ENCODE measurements at regions not wholly inside any gene's neighbourhood (a gene's known extent, or its start where the extent isn't known, plus 50 kb on each side); places are given as distances from the start of the nearest gene placed in this dataset.
A peak's percentile ranks its signal among the peaks of the same experiment; 100 is the strongest.

DNA sequence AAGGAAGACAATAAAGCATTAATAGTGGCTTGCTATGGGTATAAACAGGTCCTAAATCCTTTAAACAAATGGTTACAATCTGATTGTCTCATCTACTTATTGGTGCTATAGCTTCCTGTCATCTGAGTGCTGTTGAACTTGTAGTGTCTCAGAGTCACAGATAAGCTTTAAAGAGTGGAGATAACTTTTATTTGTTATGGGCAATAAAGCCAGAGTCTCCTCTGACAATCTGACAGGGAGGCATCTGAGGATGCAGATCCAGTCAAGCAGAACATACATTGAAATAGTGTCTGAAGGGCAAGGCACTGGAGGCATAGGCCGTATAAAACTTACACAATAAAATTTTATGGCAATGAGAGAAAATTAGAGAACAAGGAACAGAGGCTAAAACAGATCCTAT, 1132.4 kb upstream of the CDH2 start:
- DNase-seq: no peak

GRCh38 chr18:29307982-29308381, 1131.1 kb upstream of the CDH2 start:
- no peak for DNase-seq

DNA sequence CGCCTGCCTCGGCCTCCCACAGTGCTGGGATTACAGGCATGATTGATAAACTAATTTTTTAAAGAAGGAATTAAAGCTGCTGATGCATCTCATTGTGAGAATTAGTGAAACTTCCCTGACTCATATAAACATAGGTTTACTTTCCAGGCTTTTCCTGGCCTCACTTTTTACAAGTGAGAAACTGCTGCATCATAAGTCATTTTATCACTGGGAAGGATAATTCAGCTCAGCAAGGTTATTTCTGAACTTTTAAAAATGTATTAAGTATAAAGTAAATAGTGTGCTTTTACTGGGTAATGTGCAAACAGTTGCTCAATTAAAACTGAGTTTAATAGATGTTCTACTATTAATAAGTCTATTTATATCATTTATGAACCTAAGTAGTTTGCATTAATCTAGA, 1130.3 kb upstream of the CDH2 start:
- no peak for DNase-seq

DNA sequence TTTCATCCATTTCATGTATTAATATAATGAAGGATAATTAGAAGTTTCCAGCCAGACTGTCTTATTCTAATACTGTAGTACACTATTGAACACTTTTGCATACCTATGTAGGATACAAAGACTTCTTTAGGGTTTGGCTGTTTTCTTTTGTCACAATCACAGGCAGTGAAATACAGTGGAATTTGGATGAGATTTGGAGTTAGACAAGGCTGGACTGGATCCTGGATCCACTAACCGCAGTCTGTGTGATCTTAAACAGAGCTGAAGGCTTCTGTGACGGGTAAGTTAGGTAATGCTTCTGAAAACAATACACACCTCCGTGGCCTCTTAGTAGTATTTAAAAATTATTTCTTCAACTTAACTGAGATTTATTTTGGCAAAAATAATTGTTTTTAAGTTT, 1128.6 kb upstream of the CDH2 start:
- no peak for DNase-seq

- no peak for DNase-seq
These were observed 1124.1 kb upstream of the CDH2 start for GRCh38 chr18:29301048-29301447.

GRCh38 chr18:29285471-29285870, 1108.5 kb upstream of the CDH2 start:
- DNase-seq: no peak

DNA sequence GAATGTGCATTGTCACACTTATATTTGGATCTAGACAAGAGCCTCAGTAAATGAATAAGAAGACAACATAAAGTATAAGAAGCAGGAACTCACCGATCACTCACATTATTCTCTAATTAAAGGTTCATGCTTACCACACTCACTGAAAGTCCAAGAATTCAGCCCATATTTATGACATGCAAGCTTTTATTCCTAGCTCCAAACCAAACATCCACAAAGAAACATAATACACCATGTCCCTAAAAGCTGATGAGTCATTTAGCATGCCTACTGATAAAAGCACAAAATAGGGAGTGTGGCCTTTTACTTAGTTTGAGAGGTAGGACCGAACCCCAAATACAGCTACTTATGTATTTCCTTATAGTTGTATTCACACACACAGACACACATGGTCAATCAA, 1094.6 kb upstream of the CDH2 start:
- DNase-seq: peak; percentile 5

GRCh38 chr18:29259838-29260237, 1082.9 kb upstream of the CDH2 start:
- peak; percentile 10 for DNase-seq

DNA sequence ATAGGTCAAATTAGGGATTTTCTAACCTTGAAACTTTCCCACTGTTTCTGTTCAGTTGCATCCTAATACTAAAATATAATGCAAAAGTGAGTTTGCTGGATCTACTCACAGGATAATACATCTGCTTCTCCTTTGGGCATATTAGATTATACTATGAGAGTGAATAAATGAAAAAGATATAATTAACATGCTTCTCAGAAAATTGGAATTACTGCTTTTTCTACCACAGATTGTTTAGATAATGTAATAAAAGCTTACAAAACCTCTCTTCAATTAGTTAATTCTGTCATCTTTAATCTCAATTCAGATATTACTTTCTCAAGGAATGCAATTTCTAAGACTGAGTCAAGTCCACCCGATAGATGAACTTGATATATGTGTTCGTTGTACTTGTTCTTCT, 1077.2 kb upstream of the CDH2 start:
- DNase-seq: no peak

DNA sequence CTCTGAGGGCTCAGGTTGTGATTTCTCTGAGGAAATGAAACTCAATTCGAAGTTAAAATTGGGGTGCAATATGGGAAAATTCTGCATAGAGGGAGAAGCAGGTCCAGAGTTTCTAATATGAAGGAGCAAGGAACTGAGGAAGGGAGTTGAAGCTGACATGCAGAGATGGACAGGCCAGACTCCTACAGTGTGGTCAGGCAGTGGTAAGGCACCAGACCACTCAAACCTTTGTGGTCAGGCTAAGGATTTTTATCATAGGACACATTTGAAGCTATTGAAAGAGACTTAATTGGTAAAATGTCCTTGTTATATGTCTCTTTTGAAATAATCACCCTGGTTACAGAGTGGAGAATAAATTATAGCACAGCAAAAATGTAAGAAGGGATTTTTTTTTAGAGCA, 1074.8 kb upstream of the CDH2 start:
- DNase-seq: no peak

- no peak for DNase-seq
These were observed 1073.9 kb upstream of the CDH2 start for GRCh38 chr18:29250843-29251242.

GRCh38 chr18:29250259-29250658, 1073.3 kb upstream of the CDH2 start:
- DNase-seq: no peak

- DNase-seq: no peak
These were observed 1071.9 kb upstream of the CDH2 start for GRCh38 chr18:29248805-29249204.

GRCh38 chr18:29241199-29241598, 1064.3 kb upstream of the CDH2 start:
- DNase-seq: no peak

GRCh38 chr18:29234751-29235150, 1057.8 kb upstream of the CDH2 start:
- DNase-seq: no peak

- DNase-seq: no peak
These were observed 1049.3 kb upstream of the CDH2 start for GRCh38 chr18:29226213-29226612.

- DNase-seq: no peak
These were observed 1048.4 kb upstream of the CDH2 start for GRCh38 chr18:29225351-29225750.

GRCh38 chr18:29218091-29218490, 1041.2 kb upstream of the CDH2 start:
- peak; percentile 79 for DNase-seq

DNA sequence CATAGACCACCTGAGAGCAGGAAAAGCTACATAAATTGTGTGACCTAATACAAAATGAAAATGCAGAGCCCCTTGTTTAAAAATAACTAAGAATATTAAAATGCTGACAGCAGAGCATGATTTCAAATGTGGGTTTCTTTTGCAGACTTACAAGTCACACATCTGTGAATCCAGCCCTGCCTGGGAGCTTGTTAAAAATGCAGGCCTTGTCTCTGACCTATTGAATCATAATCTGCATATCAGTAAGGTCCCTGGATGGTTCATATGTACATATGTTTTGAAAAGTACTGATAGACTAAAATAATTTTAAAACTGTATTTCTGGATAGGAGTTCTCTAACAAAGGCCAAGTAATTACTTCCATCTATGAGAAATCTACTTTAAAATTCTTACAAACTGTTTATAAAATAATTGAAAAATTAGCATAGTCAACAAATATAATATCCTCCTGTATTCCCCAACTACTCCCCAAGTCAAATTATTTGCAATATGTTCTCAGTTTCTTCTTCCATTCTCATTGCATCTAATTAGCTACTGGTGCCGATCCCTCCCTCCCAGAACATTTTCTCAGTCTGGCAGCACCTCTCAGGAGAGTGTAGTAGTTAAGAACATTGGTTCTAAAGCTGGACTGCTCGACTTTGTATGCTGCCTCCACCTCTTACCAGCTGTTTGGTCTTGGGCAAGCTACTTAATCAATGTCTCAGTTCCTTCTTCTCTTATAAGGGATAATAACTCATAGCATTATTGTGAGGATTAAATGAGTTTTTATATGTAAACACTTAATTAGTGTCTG, 1040.4 kb upstream of the CDH2 start:
- DNase-seq: peak; percentile 12

GRCh38 chr18:29198834-29199233, 1021.9 kb upstream of the CDH2 start:
- no peak for DNase-seq

DNA sequence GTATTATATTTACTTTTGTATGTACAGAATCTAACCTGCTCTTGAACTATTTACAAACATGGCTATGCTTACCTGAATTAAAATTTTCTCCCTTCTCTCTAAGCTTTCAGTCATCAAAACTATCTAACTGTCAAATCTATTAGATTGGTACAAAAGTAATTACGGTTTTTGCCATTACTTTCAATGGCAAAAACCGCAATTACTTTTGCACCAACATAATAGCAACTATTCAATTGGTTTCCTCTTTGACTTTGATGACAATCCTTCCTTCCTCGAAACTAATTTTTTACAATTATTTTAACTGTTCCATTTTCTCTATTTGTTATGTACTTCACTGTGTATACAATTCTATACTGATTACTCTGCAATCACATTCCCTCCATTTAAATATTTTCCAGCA, 1019.4 kb upstream of the CDH2 start:
- DNase-seq: no peak

- DNase-seq: peak; percentile 39
These were observed 1014.3 kb upstream of the CDH2 start for GRCh38 chr18:29191263-29191662.

- DNase-seq: no peak
These were observed 1011.8 kb upstream of the CDH2 start for GRCh38 chr18:29188760-29189159.

- DNase-seq: no peak
These were observed 1008.9 kb upstream of the CDH2 start for GRCh38 chr18:29185801-29186200.

GRCh38 chr18:29184654-29185053, 1007.7 kb upstream of the CDH2 start:
- peak; percentile 78 for DNase-seq
